NCI-H187 treated with DMSO at 0.1 percent for 48 hours (cell line): ENCODE measurements at regions not wholly inside any gene's neighbourhood (a gene's known extent, or its start where the extent isn't known, plus 50 kb on each side); places are given as distances from the start of the nearest gene placed in this dataset.
"Not testable (repeated sequence)": the region's sequence is repeated elsewhere in the genome, so short reads cannot be mapped to it uniquely, and the experiment has no call there.

Experiments used
- DNase-seq: peaks from one replicate; lab custom pipeline; 2025; lab: John Stamatoyannopoulos, UW

DNA sequence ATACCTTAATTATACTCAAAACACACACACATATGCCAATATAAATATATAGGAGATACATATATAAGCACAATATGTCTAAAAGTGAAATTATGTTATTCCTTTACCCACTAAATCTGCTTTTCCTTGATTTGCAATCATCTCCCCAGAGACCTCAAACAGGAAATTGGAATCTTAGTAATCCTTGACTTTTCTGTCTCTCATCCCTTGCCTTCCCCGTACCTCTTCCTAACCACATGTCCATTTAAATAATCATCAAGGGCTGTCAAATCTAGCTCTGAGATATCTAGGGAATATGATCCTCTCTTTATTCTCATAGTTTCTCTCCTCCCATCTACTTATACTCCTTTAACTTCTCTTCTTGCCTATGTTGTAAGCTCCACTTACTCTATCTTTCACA, 336.6 kb downstream of the HGF start:
- no peak for DNase-seq

- DNase-seq: no peak
Measured at GRCh38 chr7:81430761-81431160, 339.1 kb downstream of the HGF start.

DNA sequence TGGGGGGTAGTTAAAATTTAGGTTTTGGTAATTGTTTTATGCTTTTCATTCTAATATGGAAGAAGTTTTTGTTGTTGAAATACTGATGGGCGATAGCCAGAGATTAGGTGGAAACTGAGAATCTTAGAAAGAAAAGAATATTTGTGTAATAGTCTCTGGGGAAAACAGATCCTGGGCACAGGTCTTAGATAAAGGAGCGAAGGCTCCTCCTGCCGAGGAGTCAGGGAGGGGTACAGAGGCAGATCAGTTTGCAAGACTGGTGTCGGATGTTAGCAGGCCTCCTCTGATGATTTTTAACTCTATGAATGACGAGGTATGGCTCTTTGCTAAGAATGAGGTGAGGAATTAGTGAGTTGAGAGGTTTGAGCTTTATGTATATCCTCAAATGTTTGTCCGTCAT, 339.7 kb downstream of the HGF start:
- DNase-seq: no peak

DNA sequence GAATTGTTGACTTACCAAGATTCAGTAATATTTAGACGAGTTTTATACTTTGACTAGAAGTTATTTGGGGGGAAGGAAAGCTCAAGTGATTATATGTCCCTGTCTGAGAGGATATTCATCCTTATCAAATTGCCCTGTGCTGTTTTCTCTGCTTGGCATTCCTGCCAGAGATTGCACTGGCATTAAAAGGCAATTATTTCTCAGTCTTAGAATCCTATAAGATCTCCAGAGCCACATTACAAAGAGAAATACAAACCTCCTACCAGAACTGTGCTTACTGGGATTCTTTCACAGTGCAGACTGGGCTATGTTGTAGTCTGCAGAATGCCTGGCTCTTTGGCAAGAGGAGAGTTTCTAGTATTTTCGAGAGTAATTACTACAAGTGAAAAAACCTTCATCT, 342.4 kb downstream of the HGF start:
- no peak for DNase-seq

- no peak for DNase-seq
Measured at GRCh38 chr7:81420526-81421226, 349.2 kb downstream of the HGF start.

- DNase-seq: no peak
Measured at GRCh38 chr7:81419731-81420130, 350.1 kb downstream of the HGF start.

- no peak for DNase-seq
Measured at GRCh38 chr7:81416659-81417058, 353.2 kb downstream of the HGF start.

DNA sequence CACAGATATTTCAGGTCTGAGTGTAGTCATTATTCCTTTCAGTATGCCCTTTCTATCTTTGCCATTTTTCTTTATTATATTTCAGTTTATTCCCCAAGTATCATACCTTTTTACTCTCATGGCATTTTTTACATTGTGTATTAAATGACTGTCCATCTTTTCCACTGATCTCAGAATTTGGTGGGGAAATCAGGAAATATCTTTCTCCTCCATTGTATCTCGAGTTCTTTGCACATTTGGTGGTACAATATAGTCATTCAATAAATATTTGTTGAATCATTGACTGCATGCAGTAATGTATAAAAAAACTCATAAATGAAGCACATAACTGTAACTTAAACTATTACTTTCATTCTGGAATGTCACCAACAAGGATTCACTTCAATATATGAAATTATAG, 354.7 kb downstream of the HGF start:
- no peak for DNase-seq

- DNase-seq: no peak
Measured at GRCh38 chr7:81414411-81414810, 355.4 kb downstream of the HGF start.

DNA sequence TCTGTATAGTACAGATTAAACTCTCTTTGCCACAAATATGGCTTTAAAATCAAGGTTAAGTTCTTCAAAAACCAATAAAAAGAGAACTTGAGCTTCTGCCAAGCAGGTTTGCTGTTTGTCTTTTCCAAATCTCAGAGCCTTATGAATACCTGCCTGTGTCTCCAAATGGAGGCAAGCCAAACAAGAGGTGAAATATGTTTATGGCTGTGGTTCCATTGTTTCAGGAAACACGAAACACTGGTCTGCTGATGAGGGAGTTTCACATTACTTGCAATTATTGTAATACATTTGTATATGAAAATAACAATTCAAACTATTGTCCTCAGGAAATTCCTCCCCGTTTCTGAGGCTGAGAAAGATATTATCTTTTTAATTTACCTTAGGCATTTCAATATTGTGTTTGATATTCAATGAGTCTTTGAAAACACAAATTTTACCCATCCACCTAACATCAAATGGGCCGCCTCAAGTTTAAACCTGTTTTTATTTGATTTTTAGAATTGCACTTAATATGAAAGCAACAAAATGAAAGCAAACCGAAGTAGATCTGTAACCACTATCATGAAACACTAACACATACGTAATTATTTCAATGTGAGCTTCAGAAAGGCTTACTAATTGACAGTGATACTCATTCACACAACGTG, 359.3 kb downstream of the HGF start:
- no peak for DNase-seq

DNA sequence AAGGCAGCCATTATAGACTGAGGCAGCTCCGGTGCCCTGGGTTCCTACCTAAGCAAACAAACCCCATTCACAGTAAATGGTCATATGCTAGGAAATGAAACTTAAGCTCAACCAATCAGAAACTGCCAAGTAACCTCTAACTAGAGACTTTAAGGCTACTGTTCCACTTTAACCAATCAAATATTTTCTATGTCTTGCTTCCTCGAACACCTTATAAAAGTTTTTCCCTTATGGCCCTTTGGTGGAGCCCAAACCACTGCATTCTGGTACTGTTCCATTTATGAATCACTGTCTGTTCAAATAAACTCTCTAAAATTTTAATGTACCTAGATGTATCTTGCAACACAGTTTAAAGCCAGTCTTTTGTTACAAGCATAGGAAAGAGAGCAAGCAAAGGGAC, 361.1 kb downstream of the HGF start:
- DNase-seq: no peak

- DNase-seq: no peak
Measured at GRCh38 chr7:81407094-81407493, 362.8 kb downstream of the HGF start.

- no peak for DNase-seq
Measured at GRCh38 chr7:81404669-81405068, 365.2 kb downstream of the HGF start.

DNA sequence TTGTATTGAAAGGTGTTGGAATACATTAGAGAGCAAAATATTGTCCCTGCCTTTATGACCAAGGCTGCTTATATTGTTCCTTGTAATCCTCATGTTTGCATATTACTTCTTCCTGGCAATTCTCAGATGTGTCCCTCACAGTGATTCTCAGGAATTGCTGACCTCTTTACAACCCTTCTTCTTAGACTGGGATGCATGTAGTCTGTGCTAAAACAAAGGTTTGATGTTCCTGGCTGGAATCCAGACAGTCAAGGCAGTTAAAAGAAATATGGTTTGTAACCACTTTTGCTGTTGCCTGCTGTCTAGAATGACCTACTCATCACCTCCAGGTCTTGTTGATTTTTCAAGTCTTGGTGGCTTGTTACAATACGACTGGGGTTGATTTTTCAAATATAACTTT, 367.6 kb downstream of the HGF start:
- no peak for DNase-seq

DNA sequence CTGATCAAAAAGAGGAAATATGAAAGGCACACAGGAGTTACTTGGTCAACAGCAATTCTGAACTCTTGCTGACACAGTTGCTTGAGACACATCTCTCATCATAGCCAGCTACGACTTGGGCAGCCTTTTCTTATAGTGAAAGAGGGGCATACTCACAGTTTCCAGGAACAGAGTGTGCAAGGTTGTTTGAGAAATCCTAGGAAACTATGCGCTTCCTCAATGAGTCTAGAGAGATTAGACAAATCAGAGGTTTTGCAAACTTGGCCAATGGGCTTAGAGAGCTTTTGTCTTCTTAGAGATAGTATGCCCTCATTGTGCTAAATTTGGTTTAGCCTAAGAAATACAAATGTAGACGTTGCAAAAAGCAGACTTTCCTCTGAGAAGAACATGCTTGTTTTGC, 370.4 kb downstream of the HGF start:
- no peak for DNase-seq

GRCh38 chr7:81394029-81394428, 375.8 kb downstream of the HGF start:
- DNase-seq: no peak

GRCh38 chr7:81393018-81393417, 376.8 kb downstream of the HGF start:
- DNase-seq: no peak

GRCh38 chr7:81385370-81385769, 384.5 kb downstream of the HGF start:
- no peak for DNase-seq

- DNase-seq: no peak
Measured at GRCh38 chr7:81383846-81384245, 386.0 kb downstream of the HGF start.

DNA sequence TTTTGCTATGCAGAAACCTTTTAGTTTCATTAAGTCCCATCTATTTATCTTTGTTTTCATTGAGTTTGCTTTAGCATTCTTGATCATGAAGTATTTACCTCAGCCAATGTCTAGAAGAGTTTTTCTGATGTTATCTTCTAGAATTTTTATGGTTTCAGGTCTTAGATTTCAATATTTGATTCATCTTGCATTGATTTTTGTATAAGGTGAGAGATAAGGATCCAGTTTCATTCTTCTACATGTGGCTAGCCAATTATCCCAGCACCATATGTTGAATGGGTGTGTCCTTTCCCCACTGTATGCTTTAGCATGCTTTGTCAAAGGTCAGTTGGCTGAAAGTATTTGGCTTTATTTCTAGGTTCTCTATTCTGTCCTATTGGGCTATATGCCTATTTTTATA, 395.2 kb downstream of the HGF start:
- not testable (repeated sequence) for DNase-seq

GRCh38 chr7:81370822-81371221, 399.0 kb downstream of the HGF start:
- no peak for DNase-seq

- DNase-seq: no peak
Measured at GRCh38 chr7:81367326-81367931, 402.4 kb downstream of the HGF start.

- DNase-seq: no peak
Measured at GRCh38 chr7:81366546-81366945, 403.3 kb downstream of the HGF start.
